Stimulated activated memory B cell treated with anti-CD40 and anti-IgM and Interleukin-4, amounts not matched to agents 10 μg/mL and 1 μg/mL and 100 μg/mL, for 72 hours (primary cell): ENCODE measurements at regions not wholly inside any gene's neighbourhood (a gene's known extent, or its start where the extent isn't known, plus 50 kb on each side); places are given as distances from the start of the nearest gene placed in this dataset.

Source experiments
- ATAC-seq: fragments of 150-1000 bp; cut with Tn5 transposase; 2 replicates; pipeline ENCODE4 v1.10.0; 2021
- H3K27ac Mint-ChIP-seq: one replicate; pipeline ENCODE4 v1.8.0; 2022; ENCODE audit warnings: mild to moderate bottlenecking, mixed read lengths
- H3K27me3 Mint-ChIP-seq: one replicate; pipeline ENCODE4 v1.8.0; 2022; ENCODE audit warnings: mixed read lengths
- H3K36me3 Mint-ChIP-seq: one replicate; pipeline ENCODE4 v1.8.0; 2022; ENCODE audit warnings: mixed read lengths
- H3K4me1 Mint-ChIP-seq: one replicate; pipeline ENCODE4 v1.8.0; 2022; ENCODE audit warnings: mixed read lengths
- H3K4me3 Mint-ChIP-seq: one replicate; pipeline ENCODE4 v1.8.0; 2022; ENCODE audit warnings: mild to moderate bottlenecking, moderate library complexity, mixed read lengths
- H3K9me3 Mint-ChIP-seq: one replicate; pipeline ENCODE4 v1.8.0; 2022; ENCODE audit warnings: mixed read lengths

DNA sequence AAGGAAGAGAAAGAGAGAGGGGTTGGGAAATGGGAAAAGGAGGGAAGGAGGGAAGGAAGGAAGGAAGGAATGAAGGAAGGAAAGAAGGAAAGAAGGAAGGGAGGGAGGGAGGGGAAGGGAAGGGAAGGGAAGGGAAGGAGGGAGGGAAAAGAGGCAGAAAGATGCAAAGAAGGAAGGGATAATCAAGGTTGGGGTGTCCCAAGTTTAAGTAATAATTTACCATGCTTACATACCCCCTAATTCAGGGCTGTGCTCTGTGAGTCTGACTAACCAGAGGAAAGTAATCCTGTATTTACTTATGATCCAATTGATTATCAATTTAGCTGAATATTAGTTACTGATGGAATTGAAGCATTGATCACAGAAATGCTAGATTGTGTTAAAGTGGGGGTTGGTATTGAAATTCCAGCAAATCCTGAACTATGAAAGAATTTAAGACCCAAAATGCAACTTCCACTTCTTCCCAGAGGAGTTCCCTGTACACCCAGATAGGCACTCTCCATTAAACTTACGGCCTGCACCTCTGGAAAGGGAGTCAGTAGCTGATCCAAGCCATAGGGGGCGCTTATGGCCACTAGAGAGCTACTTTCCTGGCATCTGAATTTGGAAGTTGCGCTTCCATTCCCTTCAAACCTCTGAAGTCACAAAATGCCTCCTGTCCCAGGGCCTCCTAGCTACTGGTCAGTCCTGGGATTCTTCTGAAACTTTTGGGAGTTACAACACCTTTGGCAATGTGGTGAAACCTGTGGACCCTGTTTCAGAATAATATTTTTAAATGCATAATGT lies 162.7 kb upstream of the PWP1 start:
- H3K4me1 Mint-ChIP-seq, result no peaks in the 10 kb centered on the region
- no peak overlapping the region for H3K4me3 Mint-ChIP-seq
- H3K27me3 Mint-ChIP-seq, result peaks cover 25% of the 10 kb centered on the region
- H3K27ac Mint-ChIP-seq, result no peak overlapping the region
- H3K36me3 Mint-ChIP-seq, result no peaks in the 10 kb centered on the region
- no peak for ATAC-seq
- H3K9me3 Mint-ChIP-seq, result peaks cover 13% of the 10 kb centered on the region

DNA sequence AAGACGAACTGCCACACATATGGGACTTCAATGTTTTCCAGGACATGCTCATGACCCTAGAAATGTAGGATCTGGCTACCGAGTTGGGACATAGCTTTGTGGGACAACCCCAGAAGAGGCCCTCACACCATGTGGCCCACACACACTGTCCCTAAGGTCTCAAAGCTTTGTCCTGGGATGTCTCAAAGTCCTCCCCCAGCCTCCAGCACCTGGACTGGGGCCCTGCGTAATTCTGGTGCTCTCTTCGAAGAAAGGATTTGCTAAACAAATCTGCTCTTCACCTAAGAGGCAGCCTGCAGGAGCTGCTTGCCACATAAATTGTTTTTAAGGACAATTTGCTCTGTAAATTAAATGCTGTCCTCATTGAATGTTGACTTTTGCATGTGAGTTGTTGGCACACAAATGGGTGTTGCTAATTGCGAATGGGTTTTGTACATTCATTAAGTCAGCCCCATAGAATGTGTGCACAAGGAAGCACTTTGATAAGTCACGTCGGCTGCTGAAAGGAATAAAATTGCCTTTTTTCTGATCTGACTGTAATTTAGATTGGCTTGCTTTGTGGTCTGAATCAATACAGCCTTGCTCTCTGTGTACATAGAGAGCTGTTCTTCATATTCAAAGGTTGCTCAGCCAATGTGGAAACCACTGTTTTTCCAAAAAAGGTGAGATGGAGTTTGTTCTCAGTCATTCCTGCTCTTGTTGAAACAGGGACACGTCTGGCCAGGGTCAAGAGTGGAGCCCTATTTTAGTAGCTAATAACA lies 161.6 kb upstream of the PWP1 start:
- Mint-ChIP-seq H3K4me3 (no peak overlapping the region), H3K36me3 (no peaks in the 10 kb centered on the region), H3K4me1 (no peaks in the 10 kb centered on the region), H3K9me3 (peaks cover 13% of the 10 kb centered on the region), H3K27ac (no peak overlapping the region), H3K27me3 (peaks cover 25% of the 10 kb centered on the region)
- no peak for ATAC-seq

DNA sequence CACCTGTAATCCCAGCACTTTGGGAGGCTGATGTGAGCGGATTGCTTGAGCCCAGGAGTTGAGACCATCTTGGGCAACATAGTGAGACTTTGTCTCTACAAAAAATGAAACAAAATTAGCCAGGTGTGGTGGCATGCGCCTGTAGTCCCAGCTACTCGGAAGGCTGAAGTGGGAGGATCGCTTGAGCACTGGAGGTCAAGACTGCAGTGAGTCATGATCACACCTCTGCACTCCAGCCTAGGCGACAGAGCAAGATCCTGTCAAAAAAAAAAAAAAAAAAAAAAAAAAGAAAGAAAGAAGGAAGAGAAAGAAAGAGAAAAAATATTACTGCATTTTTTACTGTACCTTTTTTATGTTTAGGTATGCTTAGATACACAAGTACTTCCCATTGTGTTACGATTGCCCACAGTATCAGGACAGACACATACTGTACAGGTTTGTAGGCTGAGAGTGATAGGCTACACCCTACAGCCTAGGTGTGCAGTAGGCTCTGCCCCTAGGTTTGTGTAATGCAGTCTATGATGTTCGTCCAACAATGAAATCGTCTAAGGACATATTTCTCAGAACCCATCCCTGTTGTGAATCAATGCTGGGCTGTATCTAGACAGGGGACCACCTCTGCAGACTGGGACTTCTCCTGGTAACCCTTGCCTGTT lies 160.4 kb upstream of the PWP1 start:
- Mint-ChIP-seq H3K4me3 (no peak overlapping the region), H3K9me3 (peaks cover 13% of the 10 kb centered on the region), H3K27me3 (peaks cover 25% of the 10 kb centered on the region), H3K27ac (no peak overlapping the region), H3K4me1 (no peaks in the 10 kb centered on the region), H3K36me3 (no peaks in the 10 kb centered on the region)
- no peak for ATAC-seq

DNA sequence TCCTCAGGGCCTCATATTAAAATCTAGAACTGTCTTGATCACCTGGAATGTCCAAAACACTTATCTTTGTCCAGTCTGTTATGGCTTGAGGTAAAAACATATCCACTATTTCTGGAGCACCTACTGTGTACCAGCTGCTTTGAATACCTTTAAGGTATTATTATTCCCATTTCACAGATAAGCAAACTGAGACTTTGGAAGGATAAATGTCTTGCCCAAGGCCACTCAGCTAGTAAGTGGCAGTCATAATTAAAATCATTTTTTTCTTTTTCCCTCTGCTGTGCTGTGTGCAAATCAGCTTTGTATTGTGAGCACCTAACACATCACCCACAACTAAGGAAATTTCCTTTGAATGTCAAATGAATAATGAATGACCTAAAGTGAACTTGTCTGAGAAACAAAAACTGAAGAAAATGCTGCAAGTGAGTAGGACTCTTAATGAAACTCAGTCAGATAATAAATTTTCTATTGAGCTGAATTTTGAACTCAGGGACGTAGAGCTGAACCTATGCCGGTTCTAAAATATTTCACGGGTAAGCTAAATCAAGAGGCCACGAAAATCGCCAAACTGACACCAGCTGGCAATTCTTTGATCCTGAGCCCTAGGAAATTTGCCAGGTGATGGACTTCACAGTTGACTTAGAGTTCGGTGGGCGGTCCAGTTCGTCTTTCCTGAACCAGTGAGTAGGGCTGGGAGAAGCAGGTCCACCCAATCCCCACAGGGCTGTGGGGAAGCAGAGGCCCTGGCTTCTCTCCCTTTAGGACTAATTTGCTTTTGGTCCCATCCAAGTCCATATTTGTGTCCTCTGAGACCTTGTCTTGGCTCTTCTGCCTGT lies 159.7 kb upstream of the PWP1 start:
- ATAC-seq, result no peak
- H3K27ac Mint-ChIP-seq, result no peak overlapping the region
- no peaks in the 10 kb centered on the region for H3K4me1 Mint-ChIP-seq
- peaks cover 11% of the 10 kb centered on the region for H3K9me3 Mint-ChIP-seq
- H3K4me3 Mint-ChIP-seq, result no peak overlapping the region
- no peaks in the 10 kb centered on the region for H3K36me3 Mint-ChIP-seq
- peaks cover 20% of the 10 kb centered on the region for H3K27me3 Mint-ChIP-seq

DNA sequence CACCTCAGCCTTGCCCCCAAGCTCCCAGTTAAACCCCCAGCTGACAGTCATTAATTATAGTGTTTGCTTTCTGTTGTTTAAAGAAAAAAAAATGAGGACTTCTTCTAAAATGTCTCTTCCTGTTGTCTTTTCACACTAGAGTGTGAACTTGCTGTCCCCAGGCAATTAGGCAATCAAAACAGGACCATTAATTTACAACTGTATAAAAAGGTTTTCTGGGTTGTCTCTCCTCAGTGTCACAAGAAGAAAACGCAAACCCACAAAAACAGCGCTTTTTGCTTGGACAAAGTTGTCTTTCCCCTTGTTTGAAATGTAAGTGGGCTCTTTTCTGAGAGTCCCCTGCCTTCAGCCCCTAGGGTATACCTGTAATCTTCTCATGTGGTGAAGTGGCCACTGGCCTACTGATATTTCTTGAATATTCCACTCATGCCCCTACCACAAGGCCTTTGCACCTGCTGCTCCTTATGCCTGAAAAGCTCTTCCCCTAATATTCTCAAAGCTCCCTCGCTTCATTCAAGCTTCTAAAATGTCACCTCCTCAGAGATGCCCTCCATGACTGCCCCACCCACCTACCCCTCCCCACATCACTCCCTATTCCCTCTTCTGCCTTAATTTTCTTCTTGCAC lies 158.9 kb upstream of the PWP1 start:
- Mint-ChIP-seq H3K9me3 (peaks cover 8% of the 10 kb centered on the region), H3K27me3 (peaks cover 13% of the 10 kb centered on the region), H3K27ac (no peak overlapping the region), H3K4me1 (no peaks in the 10 kb centered on the region), H3K36me3 (no peaks in the 10 kb centered on the region), H3K4me3 (no peak overlapping the region)
- no peak for ATAC-seq

DNA sequence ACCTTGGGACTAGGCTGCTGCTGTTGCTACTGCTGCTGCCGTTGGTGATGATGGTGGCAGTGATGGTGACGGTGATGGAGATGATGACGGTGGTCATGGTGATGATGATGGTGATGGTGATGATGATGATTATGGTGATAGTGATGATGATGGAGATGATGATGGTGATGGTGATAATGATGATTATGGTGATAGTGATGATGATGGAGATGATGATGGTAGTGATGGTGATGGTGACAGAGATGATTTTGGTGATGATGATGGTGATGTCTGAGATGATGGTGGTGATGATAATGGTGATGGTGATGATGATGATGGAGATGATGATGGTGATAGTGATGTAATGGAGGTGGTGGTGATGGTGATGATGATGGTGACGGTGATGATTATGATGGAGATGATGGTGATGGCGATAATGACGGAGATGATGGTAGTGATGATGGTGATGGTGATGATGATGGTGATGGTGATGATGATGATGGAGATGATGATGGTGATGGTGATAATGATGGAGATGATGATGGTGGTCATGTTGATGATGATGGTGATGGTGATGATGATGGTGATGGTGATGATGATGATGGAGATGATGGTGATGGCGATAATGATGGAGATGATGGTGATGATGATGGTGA lies 156.8 kb upstream of the PWP1 start:
- Mint-ChIP-seq H3K27ac (no peak overlapping the region), H3K27me3 (no peaks in the 10 kb centered on the region), H3K9me3 (peaks cover 6% of the 10 kb centered on the region), H3K4me1 (no peaks in the 10 kb centered on the region), H3K36me3 (no peaks in the 10 kb centered on the region), H3K4me3 (no peak overlapping the region)
- ATAC-seq, result no peak

DNA sequence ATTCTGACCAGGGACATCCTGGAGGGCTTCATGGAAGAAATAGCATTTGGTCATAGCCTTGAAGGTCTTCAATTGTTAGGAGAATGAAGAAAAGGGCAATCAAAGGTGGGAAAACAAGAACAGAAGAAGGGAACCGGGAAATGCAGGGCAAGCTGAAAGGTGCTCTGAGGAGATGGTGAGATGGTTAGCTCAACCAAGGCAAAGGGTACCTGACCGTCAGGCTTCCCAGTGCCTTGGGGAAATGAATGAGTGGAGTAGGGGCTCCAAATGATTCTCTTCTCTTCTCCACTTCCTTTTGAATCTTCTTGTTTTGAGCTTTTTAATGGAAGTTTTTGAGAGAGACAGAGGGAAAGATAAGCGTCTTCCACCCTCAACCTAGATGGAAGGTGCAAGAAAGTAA lies 155.6 kb upstream of the PWP1 start:
- H3K27ac Mint-ChIP-seq, result no peak overlapping the region
- no peak overlapping the region for H3K4me3 Mint-ChIP-seq
- no peak for ATAC-seq
- no peaks in the 10 kb centered on the region for H3K27me3 Mint-ChIP-seq
- H3K36me3 Mint-ChIP-seq, result no peaks in the 10 kb centered on the region
- peaks cover 12% of the 10 kb centered on the region for H3K9me3 Mint-ChIP-seq
- no peaks in the 10 kb centered on the region for H3K4me1 Mint-ChIP-seq

DNA sequence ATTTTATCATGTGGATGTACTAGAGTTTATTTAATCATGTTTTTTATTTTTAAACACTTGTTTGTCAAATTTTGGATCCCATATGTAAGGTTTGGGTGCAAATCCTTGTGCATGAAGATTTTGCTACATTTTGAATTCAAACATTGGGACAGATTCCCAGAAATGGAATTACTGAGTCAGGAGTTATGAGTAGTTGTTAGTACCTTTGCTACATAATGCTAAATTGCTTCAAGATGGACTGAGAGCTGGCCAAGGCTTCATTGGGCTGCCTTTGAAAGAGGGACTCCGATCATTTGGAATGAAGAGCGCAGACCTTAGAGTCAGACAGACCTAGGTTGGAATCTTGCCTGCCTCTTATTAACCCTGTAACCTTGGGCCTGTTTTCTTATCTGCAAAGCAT lies 154.9 kb upstream of the PWP1 start:
- no peak for ATAC-seq
- Mint-ChIP-seq H3K27ac (no peak overlapping the region), H3K27me3 (no peaks in the 10 kb centered on the region), H3K36me3 (no peaks in the 10 kb centered on the region), H3K9me3 (peaks cover 13% of the 10 kb centered on the region), H3K4me1 (no peaks in the 10 kb centered on the region), H3K4me3 (no peak overlapping the region)

DNA sequence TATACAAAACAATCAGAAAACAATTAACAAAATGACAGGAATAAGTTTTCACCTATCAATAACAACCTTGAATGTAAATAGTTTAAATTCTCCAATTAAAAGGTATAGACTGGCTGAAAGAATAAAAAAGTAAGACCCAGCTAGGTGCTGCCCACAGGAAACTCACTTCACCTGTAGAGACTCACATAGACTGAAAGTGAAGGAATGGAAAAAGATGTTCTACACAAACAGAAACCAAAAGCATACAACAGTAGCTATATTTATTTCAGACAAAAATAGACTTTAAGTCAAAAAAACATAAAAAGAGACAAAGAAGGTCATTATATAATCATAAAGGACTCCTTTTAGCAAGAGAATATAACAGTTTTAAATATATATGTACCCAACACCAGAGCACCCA lies 152.4 kb upstream of the PWP1 start:
- no peak for ATAC-seq
- no peak overlapping the region for H3K4me3 Mint-ChIP-seq
- peaks cover 13% of the 10 kb centered on the region for H3K9me3 Mint-ChIP-seq
- H3K27ac Mint-ChIP-seq, result no peak overlapping the region
- H3K36me3 Mint-ChIP-seq, result no peaks in the 10 kb centered on the region
- no peaks in the 10 kb centered on the region for H3K27me3 Mint-ChIP-seq
- H3K4me1 Mint-ChIP-seq, result no peaks in the 10 kb centered on the region

DNA sequence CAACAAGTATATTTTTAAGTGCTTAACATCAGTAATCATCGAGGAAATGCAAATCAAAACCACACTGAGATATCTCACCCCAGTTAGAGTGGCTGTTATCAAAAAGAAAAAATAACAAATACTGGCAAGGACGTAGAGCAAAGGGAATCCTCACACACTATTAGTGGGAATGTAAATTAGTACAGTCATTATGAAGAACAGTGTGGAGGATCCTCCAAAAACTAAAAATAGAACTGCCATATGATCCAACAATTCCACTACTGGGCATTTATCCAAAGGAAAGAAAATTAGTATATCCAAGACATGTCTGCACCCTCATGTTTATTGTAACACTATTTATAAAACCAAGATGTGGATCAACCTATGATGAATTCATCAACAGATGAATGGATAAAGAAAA lies 149.0 kb upstream of the PWP1 start:
- Mint-ChIP-seq H3K9me3 (peaks cover 13% of the 10 kb centered on the region), H3K27me3 (no peaks in the 10 kb centered on the region), H3K4me1 (no peaks in the 10 kb centered on the region), H3K27ac (no peak overlapping the region), H3K36me3 (no peaks in the 10 kb centered on the region), H3K4me3 (no peak overlapping the region)
- ATAC-seq, result no peak

DNA sequence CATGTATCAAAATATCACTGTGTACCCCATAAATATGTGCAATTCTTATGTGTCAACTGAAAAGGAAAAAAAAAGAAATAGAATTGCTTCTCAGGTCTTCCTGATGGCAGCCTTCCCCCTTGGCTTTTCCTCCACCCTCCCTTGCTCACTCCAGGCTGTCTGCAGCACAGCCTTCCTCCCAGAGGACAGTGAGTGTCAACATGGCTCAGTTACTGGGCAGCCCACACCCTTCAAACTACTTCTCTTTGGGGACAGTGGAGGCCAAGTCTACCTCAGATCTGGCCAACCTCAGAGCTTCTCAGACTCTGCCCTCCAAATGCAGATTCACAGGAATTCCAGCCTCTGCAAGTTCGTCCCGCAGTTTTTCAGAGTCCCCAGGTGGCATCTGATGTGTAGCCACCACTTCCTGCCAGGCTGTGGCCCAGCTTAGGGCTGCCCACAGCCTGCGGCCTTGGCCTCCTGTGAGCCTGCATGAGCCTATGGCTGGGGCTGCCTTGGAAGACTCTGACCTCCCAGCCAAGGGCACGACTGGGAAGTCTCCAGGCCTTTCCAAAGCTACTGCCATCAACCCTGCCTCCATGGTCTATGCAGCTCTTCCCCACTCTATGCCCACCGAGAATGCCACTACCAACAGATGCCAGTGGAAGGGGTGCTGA lies 148.0 kb upstream of the PWP1 start:
- H3K27me3 Mint-ChIP-seq, result no peaks in the 10 kb centered on the region
- no peaks in the 10 kb centered on the region for H3K36me3 Mint-ChIP-seq

DNA sequence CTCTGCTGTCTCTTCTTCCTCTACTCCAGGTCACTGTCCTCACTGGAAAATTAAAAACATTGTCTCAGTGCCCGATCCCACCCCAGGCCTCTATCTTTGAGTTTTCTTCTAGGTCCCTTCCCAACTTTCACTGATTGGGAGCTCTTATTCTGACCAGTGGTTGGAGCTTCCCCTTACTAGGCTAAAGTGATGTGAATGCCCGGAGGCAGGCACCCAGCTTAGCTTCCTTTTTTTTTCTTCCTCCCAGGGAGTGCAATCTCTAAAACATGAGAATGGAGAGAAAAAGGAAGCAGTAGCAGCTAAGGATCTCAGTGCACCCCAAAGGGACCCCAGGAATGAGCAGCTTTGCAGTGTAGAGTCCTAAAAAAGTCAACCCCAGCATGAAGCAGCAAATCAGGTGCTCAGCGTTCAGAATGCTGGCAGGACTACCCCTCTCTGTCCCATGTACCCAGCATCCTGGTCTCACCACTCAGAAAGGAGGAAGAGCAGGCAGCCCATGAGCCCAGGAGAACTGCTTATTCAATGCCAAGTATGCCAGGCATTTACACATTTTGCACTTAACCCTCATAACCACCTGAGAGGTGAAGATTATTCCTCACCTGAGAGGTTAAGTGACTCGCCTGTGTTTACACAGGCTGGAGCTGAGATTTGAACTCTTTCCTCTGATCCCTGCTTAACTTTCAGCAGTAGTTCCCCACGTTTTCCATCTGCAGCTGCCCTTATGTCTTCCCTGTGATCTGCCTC lies 146.2 kb upstream of the PWP1 start:
- no peak overlapping the region for H3K27ac Mint-ChIP-seq
- peaks cover 4% of the 10 kb centered on the region for H3K9me3 Mint-ChIP-seq
- no peaks in the 10 kb centered on the region for H3K4me1 Mint-ChIP-seq
- no peak overlapping the region for H3K4me3 Mint-ChIP-seq
- no peaks in the 10 kb centered on the region for H3K27me3 Mint-ChIP-seq
- ATAC-seq, result no peak
- H3K36me3 Mint-ChIP-seq, result no peaks in the 10 kb centered on the region

More for the DNA sequence above, 148.0 kb upstream of the PWP1 start:
- no peak overlapping the region for H3K27ac Mint-ChIP-seq
- peak; percentile 36 for ATAC-seq
- H3K9me3 Mint-ChIP-seq, result peaks cover 10% of the 10 kb centered on the region
- H3K4me1 Mint-ChIP-seq, result no peaks in the 10 kb centered on the region
- H3K4me3 Mint-ChIP-seq, result no peak overlapping the region

DNA sequence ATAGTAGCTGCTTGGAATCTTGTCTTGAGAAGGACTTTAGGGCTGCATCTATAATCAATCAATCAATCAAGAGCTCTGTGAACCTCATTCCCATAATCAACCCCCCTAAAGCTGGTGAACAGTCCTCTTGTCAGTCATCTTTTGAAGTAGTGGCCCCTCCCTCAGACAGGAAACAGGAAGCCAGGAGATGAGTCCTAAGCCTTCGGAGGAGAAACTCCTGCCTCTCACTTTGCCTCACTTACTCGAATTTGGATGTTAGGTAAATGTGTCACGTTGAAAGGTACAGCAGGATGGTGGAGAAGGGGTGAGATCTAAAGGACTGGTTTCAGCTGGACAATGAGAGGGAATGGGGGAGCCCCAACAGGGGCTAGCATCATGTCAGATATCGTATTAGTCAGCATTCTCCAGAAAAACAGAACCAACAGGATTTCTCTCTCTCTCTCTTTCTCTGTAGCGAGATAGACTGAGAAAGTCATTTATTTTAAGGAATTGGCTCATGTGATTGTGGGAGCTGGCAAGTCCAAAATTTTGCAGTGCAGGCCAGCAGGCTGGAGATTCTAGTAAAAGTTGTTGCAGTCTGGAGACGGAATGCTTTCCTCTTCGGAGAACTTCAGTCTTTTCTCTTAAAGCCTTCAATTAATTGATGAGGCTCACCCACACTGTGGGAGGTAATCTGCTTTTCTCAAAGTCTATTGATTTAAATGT lies 144.4 kb upstream of the PWP1 start:
- no peaks in the 10 kb centered on the region for H3K4me1 Mint-ChIP-seq
- H3K27me3 Mint-ChIP-seq, result no peaks in the 10 kb centered on the region
- no peak overlapping the region for H3K27ac Mint-ChIP-seq
- no peak overlapping the region for H3K4me3 Mint-ChIP-seq
- no peaks in the 10 kb centered on the region for H3K36me3 Mint-ChIP-seq
- H3K9me3 Mint-ChIP-seq, result no peaks in the 10 kb centered on the region
- ATAC-seq, result no peak
